Mesenchymal stem cell (in vitro differentiated cells and primary cell): ENCODE measurements at regions not wholly inside any gene's neighbourhood (a gene's known extent, or its start where the extent isn't known, plus 50 kb on each side); places are given as distances from the start of the nearest gene placed in this dataset.

Experiments used
- DNase-seq: peaks from one replicate; pipeline ENCODE4 v3.0.0-alpha.2; 2013
- H2AFZ ChIP-seq: one replicate; pipeline ENCODE4 v1.6.1; 2013; ENCODE audit warnings: low read depth, mild to moderate bottlenecking, control low read depth, inconsistent platforms, low read length, moderate library complexity
- H2AK5ac ChIP-seq: 2 replicates; pipeline ENCODE4 v1.6.1; 2013; ENCODE audit warnings: low read length, moderate library complexity, mild to moderate bottlenecking, inconsistent platforms; ENCODE audit not compliant: severe bottlenecking
- H2BK120ac ChIP-seq: one replicate; pipeline ENCODE4 v1.6.1; 2013; ENCODE audit warnings: low read depth, mild to moderate bottlenecking, inconsistent platforms, low read length, moderate library complexity
- H2BK12ac ChIP-seq, 2 experiments: one replicate each; pipeline ENCODE4 v1.6.1; 2013; ENCODE audit warnings: inconsistent platforms in 2 of 2, low read length in 2 of 2, mild to moderate bottlenecking in 2 of 2, moderate library complexity in 2 of 2, control low read depth in 1 of 2
- H2BK15ac ChIP-seq: one replicate; pipeline ENCODE4 v1.6.1; 2013; ENCODE audit warnings: mild to moderate bottlenecking, low read depth, inconsistent platforms; ENCODE audit not compliant: poor library complexity, severe bottlenecking
- H2BK5ac ChIP-seq: 2 replicates; pipeline ENCODE4 v1.6.1; 2013; ENCODE audit warnings: low read depth, mild to moderate bottlenecking, low read length, control low read depth, inconsistent platforms; ENCODE audit not compliant: poor library complexity, severe bottlenecking
- H3K14ac ChIP-seq, 2 experiments: one replicate each; pipeline ENCODE4 v1.6.1; 2013; ENCODE audit warnings: inconsistent platforms in 2 of 2, low read length in 2 of 2, control low read depth in 1 of 2, mild to moderate bottlenecking in 1 of 2, moderate library complexity in 1 of 2
- H3K18ac ChIP-seq, 2 experiments: one replicate each; pipeline ENCODE4 v1.6.1; 2013; ENCODE audit warnings: inconsistent platforms in 2 of 2, low read length in 2 of 2, control low read depth in 1 of 2, low read depth in 1 of 2, mild to moderate bottlenecking in 1 of 2
- H3K23ac ChIP-seq, 2 experiments: one replicate each; pipeline ENCODE4 v1.6.1; 2013; ENCODE audit warnings: inconsistent platforms in 2 of 2, low read length in 2 of 2, mild to moderate bottlenecking in 2 of 2, moderate library complexity in 2 of 2, control low read depth in 1 of 2
- H3K27ac ChIP-seq: 2 replicates; pipeline ENCODE4 v1.5.1; 2013; ENCODE audit warnings: mild to moderate bottlenecking, moderate library complexity, low read length, control low read depth, inconsistent platforms; ENCODE audit not compliant: poor library complexity, severe bottlenecking
- H3K27me3 ChIP-seq, 2 experiments: 2 replicates each; pipeline versions ENCODE4 v1.6.1 to v1.7.0; 2013; ENCODE audit warnings: low read length in 2 of 2, mild to moderate bottlenecking in 2 of 2, moderate library complexity in 2 of 2, control low read depth in 1 of 2, inconsistent platforms in 1 of 2; ENCODE audit not compliant: control insufficient read depth in 1 of 2, insufficient read depth in 1 of 2
- H3K36me3 ChIP-seq, 2 experiments: 2 replicates each; pipeline versions ENCODE4 v1.6.1 to v1.7.0; 2013; ENCODE audit warnings: low read length in 2 of 2, control low read depth in 1 of 2, inconsistent platforms in 1 of 2, low read depth in 1 of 2, mild to moderate bottlenecking in 1 of 2; ENCODE audit not compliant: insufficient read depth in 2 of 2, control insufficient read depth in 1 of 2
- H3K4ac ChIP-seq, 2 experiments: one replicate each; pipeline ENCODE4 v1.6.1; 2013; ENCODE audit warnings: inconsistent platforms in 2 of 2, low read length in 2 of 2, mild to moderate bottlenecking in 2 of 2, moderate library complexity in 2 of 2, control low read depth in 1 of 2, low read depth in 1 of 2
- H3K4me1 ChIP-seq: 2 replicates; pipeline ENCODE4 v1.6.1; 2013; ENCODE audit warnings: low read depth, low read length, control low read depth; ENCODE audit not compliant: control insufficient read depth, insufficient read depth
- H3K4me2 ChIP-seq: 2 replicates; pipeline ENCODE4 v1.6.1; 2013; ENCODE audit warnings: low read length, mild to moderate bottlenecking, inconsistent platforms; ENCODE audit not compliant: poor library complexity, severe bottlenecking
- H3K4me3 ChIP-seq, 2 experiments: 2 replicates each; pipeline versions ENCODE4 v1.5.1 to v1.7.0; 2013; ENCODE audit warnings: low read length in 2 of 2, mild to moderate bottlenecking in 2 of 2, control low read depth in 1 of 2, low read depth in 1 of 2; ENCODE audit not compliant: insufficient read depth in 1 of 2
- H3K79me1 ChIP-seq: replicated peaks from 2 replicates; pipeline ENCODE4 v1.6.1; 2013; ENCODE audit warnings: mild to moderate bottlenecking, control low read depth, low read length, inconsistent platforms; ENCODE audit not compliant: poor library complexity, severe bottlenecking
- H3K9ac ChIP-seq: 2 replicates; pipeline ENCODE4 v1.7.0; 2013; ENCODE audit warnings: mild to moderate bottlenecking, low read length, moderate library complexity
- H3K9me3 ChIP-seq: 2 replicates; pipeline ENCODE4 v1.7.0; 2013; ENCODE audit warnings: mild to moderate bottlenecking, low read length; ENCODE audit not compliant: control insufficient read depth
- H4K8ac ChIP-seq: one replicate; pipeline ENCODE4 v1.6.1; 2013; ENCODE audit warnings: inconsistent platforms, mild to moderate bottlenecking, low read length, moderate library complexity
- H4K91ac ChIP-seq: one replicate; pipeline ENCODE4 v1.6.1; 2013; ENCODE audit warnings: mild to moderate bottlenecking, low read length, inconsistent platforms
- WGBS: methylation state at CpG from one replicate; pipeline ENCODE4 v1.1.7; 2013; ENCODE audit warnings: mixed read lengths; 5-methylcytosine and 5-hydroxymethylcytosine counted together

DNA sequence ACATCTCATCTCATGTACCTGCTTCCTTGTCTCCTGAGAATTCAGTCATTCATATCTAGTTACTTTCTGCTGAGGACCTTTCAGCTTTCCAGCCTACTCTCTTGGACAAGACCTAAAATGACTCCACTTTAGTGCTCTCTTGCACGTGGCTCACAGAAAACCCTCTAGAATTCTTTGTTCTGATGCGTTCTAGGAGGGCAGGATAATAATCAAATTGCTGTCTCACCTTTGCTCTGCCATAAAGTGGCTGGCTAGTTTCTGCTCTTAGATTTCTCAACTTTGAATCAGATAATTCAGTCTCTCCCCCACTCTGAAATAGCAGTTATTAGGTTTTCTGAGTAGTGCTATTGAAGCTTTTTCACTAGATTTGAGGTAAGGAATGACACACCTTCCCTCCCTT, 429.5 kb upstream of the FBXO33 start:
- Histone ChIP-seq H4K8ac (no peak overlapping the region), H3K4me1 (no peaks in the 10 kb centered on the region), H2AFZ (no peak overlapping the region), H2BK15ac (no peak overlapping the region), H3K4ac (no peak overlapping the region), H2BK5ac (no peak overlapping the region), H3K18ac (no peak overlapping the region), H3K23ac (no peak overlapping the region), H3K36me3 (no peaks in the 10 kb centered on the region), H3K4me2 (no peak overlapping the region), H2AK5ac (no peak overlapping the region), H2BK12ac (no peak overlapping the region), H3K79me1 (no peaks in the 10 kb centered on the region), H3K9me3 (no peaks in the 10 kb centered on the region), H3K27ac (no peak overlapping the region), H3K9ac (no peak overlapping the region), H4K91ac (no peak overlapping the region), H3K4me3 (no peak overlapping the region), H3K14ac (no peak overlapping the region), H2BK120ac (no peak overlapping the region), H3K27me3 (no peaks in the 10 kb centered on the region)
- WGBS = 100% methylated on average over 2 of the region's 2 CpGs
- DNase-seq = no peak

DNA sequence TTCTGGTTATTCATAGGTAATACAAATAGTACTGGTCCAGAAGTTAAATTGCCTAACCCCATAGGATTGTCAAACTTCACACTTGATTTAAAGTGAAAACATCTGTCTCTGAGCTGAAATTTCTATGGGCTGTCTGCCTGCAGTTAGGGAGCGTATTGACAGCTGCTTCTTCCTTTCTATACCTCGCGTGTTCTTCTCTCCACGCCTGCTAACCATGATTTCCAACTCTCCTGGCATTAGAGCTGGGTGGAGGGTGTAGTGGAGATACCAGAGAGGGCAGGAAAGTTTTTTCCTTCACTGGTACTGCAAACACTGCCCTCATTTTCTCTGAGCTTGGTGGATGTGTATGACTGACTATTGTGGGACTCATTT, 429.0 kb upstream of the FBXO33 start:
- no peak overlapping the region for H3K14ac ChIP-seq
- no peak overlapping the region for H4K91ac ChIP-seq
- no peak overlapping the region for H2BK15ac ChIP-seq
- no peak overlapping the region for H3K4me3 ChIP-seq
- WGBS = no CpG with 5 or more reads among the region's 4 CpGs
- no peak overlapping the region for H3K18ac ChIP-seq
- no peak overlapping the region for H3K23ac ChIP-seq
- no peak overlapping the region for H2BK5ac ChIP-seq
- H3K4me1 ChIP-seq = no peaks in the 10 kb centered on the region
- no peak overlapping the region for H3K27ac ChIP-seq
- H3K4me2 ChIP-seq = no peak overlapping the region
- H2BK12ac ChIP-seq = no peak overlapping the region
- H3K79me1 ChIP-seq = no peaks in the 10 kb centered on the region
- no peak overlapping the region for H2AK5ac ChIP-seq
- H2AFZ ChIP-seq = no peak overlapping the region
- no peak overlapping the region for H3K4ac ChIP-seq
- no peak overlapping the region for H2BK120ac ChIP-seq
- H3K36me3 ChIP-seq = no peaks in the 10 kb centered on the region
- no peak overlapping the region for H3K9ac ChIP-seq
- no peak overlapping the region for H4K8ac ChIP-seq
- no peaks in the 10 kb centered on the region for H3K27me3 ChIP-seq
- H3K9me3 ChIP-seq = no peaks in the 10 kb centered on the region
- no peak for DNase-seq

DNA sequence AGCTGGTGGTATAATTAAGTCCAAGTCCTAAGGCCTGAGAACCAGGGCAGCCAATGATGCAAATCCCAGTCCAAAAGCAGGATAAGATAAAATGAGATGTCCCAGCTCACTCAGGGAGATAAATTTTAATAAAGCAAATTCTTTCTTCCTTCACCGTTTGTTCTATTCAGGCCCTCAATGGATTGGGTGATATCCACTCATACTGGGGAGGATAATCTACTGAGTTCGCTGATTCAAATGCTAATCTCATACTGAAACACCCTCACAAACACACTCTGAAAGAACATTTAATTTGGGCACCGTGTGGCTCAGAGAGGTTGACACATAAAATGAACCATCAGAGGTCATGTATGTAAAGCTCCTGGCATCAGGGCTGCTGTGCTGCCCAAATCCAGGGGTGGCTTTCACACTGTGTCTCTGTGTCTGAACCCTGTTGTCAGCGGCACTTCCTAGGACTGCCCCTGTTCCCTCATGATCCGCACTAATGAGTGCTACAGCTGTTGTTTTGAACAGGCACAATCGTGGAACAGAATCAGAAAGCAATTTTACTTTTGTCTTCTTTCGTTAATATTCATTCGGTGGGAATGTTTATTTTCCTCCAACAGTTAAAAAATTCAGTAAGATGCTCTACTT, 428.5 kb upstream of the FBXO33 start:
- H3K4me2 ChIP-seq = no peak overlapping the region
- H3K9me3 ChIP-seq = no peaks in the 10 kb centered on the region
- no peak overlapping the region for H3K4ac ChIP-seq
- no peak overlapping the region for H2AK5ac ChIP-seq
- H2AFZ ChIP-seq = no peak overlapping the region
- no peak overlapping the region for H2BK120ac ChIP-seq
- H3K14ac ChIP-seq = peak overlapping the region in 1 of 2 experiments; percentile 79
- H3K9ac ChIP-seq = no peak overlapping the region
- no peak overlapping the region for H3K18ac ChIP-seq
- no peak overlapping the region for H2BK5ac ChIP-seq
- no peak overlapping the region for H4K91ac ChIP-seq
- H3K4me3 ChIP-seq = no peak overlapping the region
- H3K27me3 ChIP-seq = no peaks in the 10 kb centered on the region
- no peaks in the 10 kb centered on the region for H3K36me3 ChIP-seq
- H3K27ac ChIP-seq = no peak overlapping the region
- no peaks in the 10 kb centered on the region for H3K79me1 ChIP-seq
- H2BK15ac ChIP-seq = no peak overlapping the region
- no peaks in the 10 kb centered on the region for H3K4me1 ChIP-seq
- H4K8ac ChIP-seq = no peak overlapping the region
- H3K23ac ChIP-seq = no peak overlapping the region
- WGBS = 86% methylated on average over 7 of the region's 8 CpGs
- no peak overlapping the region for H2BK12ac ChIP-seq
- no peak for DNase-seq

DNA sequence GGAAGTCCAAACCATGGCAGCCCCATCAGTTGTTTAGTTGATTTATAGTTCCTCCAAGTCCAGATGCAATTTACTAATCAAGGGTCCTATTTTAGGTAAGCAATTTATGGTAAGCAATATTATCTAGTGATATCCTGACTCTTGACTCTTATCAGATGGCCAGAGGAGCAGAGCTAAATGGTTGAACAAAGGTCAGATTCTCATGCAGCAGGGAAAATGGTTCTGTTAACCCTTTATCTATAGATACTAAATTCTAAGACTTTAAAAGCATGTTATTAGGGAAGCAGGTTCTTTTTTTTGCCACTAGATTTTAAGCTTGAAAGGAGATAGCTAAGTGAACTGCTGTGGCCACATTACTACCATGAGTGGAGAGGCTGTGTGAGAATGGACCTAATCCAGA, 427.1 kb upstream of the FBXO33 start:
- Histone ChIP-seq H3K9ac (no peak overlapping the region), H3K27me3 (no peaks in the 10 kb centered on the region), H3K4ac (no peak overlapping the region), H3K36me3 (no peaks in the 10 kb centered on the region), H2AFZ (no peak overlapping the region), H4K8ac (no peak overlapping the region), H2AK5ac (no peak overlapping the region), H3K4me3 (no peak overlapping the region), H3K9me3 (no peaks in the 10 kb centered on the region), H3K79me1 (no peaks in the 10 kb centered on the region), H2BK12ac (no peak overlapping the region), H3K14ac (no peak overlapping the region), H3K4me2 (no peak overlapping the region), H3K27ac (no peak overlapping the region), H3K23ac (no peak overlapping the region), H2BK120ac (no peak overlapping the region), H3K4me1 (no peaks in the 10 kb centered on the region), H4K91ac (no peak overlapping the region), H3K18ac (no peak overlapping the region), H2BK5ac (no peak overlapping the region), H2BK15ac (no peak overlapping the region)
- DNase-seq = no peak
